IMR-90 (cell line): ENCODE measurements at regions not wholly inside any gene's neighbourhood (a gene's known extent, or its start where the extent isn't known, plus 50 kb on each side); places are given as distances from the start of the nearest gene placed in this dataset.
A peak's percentile ranks its signal among the peaks of the same experiment; 100 is the strongest.

Experiments
- ATAC-seq: fragments of 200-7000 bp; cut with Tn5 transposase; 2 replicates; pipeline ENCODE4 v1.9.1; 2020; ENCODE audit warnings: low read depth, mild to moderate bottlenecking, moderate library complexity
- BruUV-seq: library from RNA; stranded (reverse); fragments of 400-500 nt; replicated peaks from 2 replicates; lab custom pipeline; 2021; lab: Mats Ljungman, UMichigan
- CTCF ChIA-PET: fragments of 300-600 bp; formaldehyde crosslinking; extraction: SDS; loops from one replicate; lab custom pipeline; 2021; ENCODE audit warnings: antibody characterized with exemption; lab: Yijun Ruan, JAX
- POLR2A ChIA-PET: fragments of 300-600 bp; sonication (Branson Sonifier 250); formaldehyde crosslinking; loops from one replicate; lab custom pipeline; 2022; ENCODE audit warnings: antibody characterized with exemption; ENCODE audit not compliant: unreplicated experiment; lab: Charles Lee
- DNase-seq: peaks from one replicate; pipeline ENCODE4 v3.0.0; 2013
- H2AFZ ChIP-seq: replicated peaks from 2 replicates; pipeline ENCODE3; 2013; ENCODE audit warnings: low read length, mild to moderate bottlenecking; ENCODE audit not compliant: poor library complexity
- H2AK5ac ChIP-seq: 2 replicates; pipeline ENCODE4 v1.6.1; 2013; ENCODE audit warnings: low read depth, low read length, inconsistent platforms
- H2AK9ac ChIP-seq: replicated peaks from 2 replicates; pipeline ENCODE3; 2013; ENCODE audit warnings: mild to moderate bottlenecking, low read depth, low read length, moderate library complexity; ENCODE audit not compliant: poor library complexity
- H2BK120ac ChIP-seq: 2 replicates; pipeline ENCODE4 v1.6.1; 2013; ENCODE audit warnings: low read depth, low read length, inconsistent platforms
- H2BK15ac ChIP-seq: 3 replicates; pipeline ENCODE4 v1.6.1; 2013; ENCODE audit warnings: low read depth, low read length, inconsistent platforms
- H2BK20ac ChIP-seq: 2 replicates; pipeline ENCODE4 v1.6.1; 2013; ENCODE audit warnings: low read depth, mild to moderate bottlenecking, inconsistent platforms, low read length, moderate library complexity
- H2BK5ac ChIP-seq: 2 replicates; pipeline ENCODE4 v1.6.1; 2013; ENCODE audit warnings: mild to moderate bottlenecking, low read depth, low read length, inconsistent platforms; ENCODE audit not compliant: poor library complexity, severe bottlenecking
- H3K14ac ChIP-seq: replicated peaks from 2 replicates; pipeline ENCODE4 v1.6.1; 2013; ENCODE audit warnings: low read depth, low read length, inconsistent platforms
- H3K18ac ChIP-seq: 2 replicates; pipeline ENCODE4 v1.6.1; 2013; ENCODE audit warnings: low read depth, low read length, control low read depth
- H3K23ac ChIP-seq: 2 replicates; pipeline ENCODE4 v1.6.1; 2013; ENCODE audit warnings: low read depth, low read length, inconsistent platforms
- H3K27ac ChIP-seq: 2 replicates; pipeline ENCODE4 v1.5.1; 2013; ENCODE audit warnings: mild to moderate bottlenecking, control low read depth, low read length; ENCODE audit not compliant: insufficient read depth
- H3K27me3 ChIP-seq: 2 replicates; pipeline ENCODE4 v1.6.1; 2013; ENCODE audit warnings: low read length; ENCODE audit not compliant: control insufficient read depth, insufficient read depth
- H3K36me3 ChIP-seq: 2 replicates; pipeline ENCODE4 v1.6.1; 2013; ENCODE audit warnings: low read length, mixed read lengths; ENCODE audit not compliant: control insufficient read depth, insufficient read depth
- H3K4ac ChIP-seq: 2 replicates; pipeline ENCODE4 v1.6.1; 2013; ENCODE audit warnings: low read depth, low read length, inconsistent platforms
- H3K4me1 ChIP-seq: 2 replicates; pipeline ENCODE4 v1.6.1; 2013; ENCODE audit warnings: low read length, mixed read lengths; ENCODE audit not compliant: control insufficient read depth, insufficient read depth
- H3K4me2 ChIP-seq: 2 replicates; pipeline ENCODE4 v1.6.1; 2013; ENCODE audit warnings: low read depth, mild to moderate bottlenecking, control low read depth, low read length, moderate library complexity
- H3K4me3 ChIP-seq: 2 replicates; pipeline ENCODE4 v1.5.1; 2013; ENCODE audit warnings: low read depth, mild to moderate bottlenecking, control low read depth, low read length, moderate library complexity; ENCODE audit not compliant: insufficient read depth
- H3K56ac ChIP-seq: 2 replicates; pipeline ENCODE4 v1.6.1; 2013; ENCODE audit warnings: low read length, inconsistent platforms; ENCODE audit not compliant: insufficient read depth; ENCODE audit errors: extremely low read depth
- H3K79me1 ChIP-seq, 2 experiments: 2 replicates each; pipeline ENCODE4 v1.6.1; 2013; ENCODE audit warnings: low read length in 2 of 2, inconsistent platforms in 1 of 2, low read depth in 1 of 2
- H3K9ac ChIP-seq: 2 replicates; pipeline ENCODE4 v1.6.1; 2013; ENCODE audit warnings: low read depth, low read length, control low read depth
- H3K9me1 ChIP-seq: 2 replicates; pipeline ENCODE4 v1.6.1; 2013; ENCODE audit warnings: low read length, inconsistent platforms; ENCODE audit not compliant: insufficient read depth
- H3K9me3 ChIP-seq: 2 replicates; pipeline ENCODE4 v1.6.1; 2013; ENCODE audit warnings: low read length; ENCODE audit not compliant: control insufficient read depth, insufficient read depth
- H4K20me1 ChIP-seq: 2 replicates; pipeline ENCODE4 v1.6.1; 2013; ENCODE audit warnings: low read length, inconsistent platforms; ENCODE audit not compliant: insufficient read depth
- H4K5ac ChIP-seq: 2 replicates; pipeline ENCODE4 v1.6.1; 2013; ENCODE audit warnings: mild to moderate bottlenecking, low read depth, low read length, control low read depth
- H4K8ac ChIP-seq, 2 experiments: 2 replicates each; pipeline ENCODE4 v1.6.1; 2013; ENCODE audit warnings: low read depth in 2 of 2, low read length in 2 of 2, control low read depth in 1 of 2, inconsistent platforms in 1 of 2
- H4K91ac ChIP-seq: 2 replicates; pipeline ENCODE4 v1.6.1; 2013; ENCODE audit warnings: low read depth, low read length, inconsistent platforms; ENCODE audit not compliant: insufficient read depth
- CEBPB ChIP-seq: IDR thresholded peaks from 2 replicates; pipeline ENCODE4 v1.6.1; 2012; ENCODE audit warnings: low read depth, low read length, improper control_type of control experiment
- CHD1 ChIP-seq: IDR thresholded peaks from 2 replicates; pipeline ENCODE4 v1.6.1; 2012; ENCODE audit warnings: low read depth, low read length, improper control_type of control experiment
- FOS ChIP-seq: fragments of 150-350 bp; IDR thresholded peaks from 2 replicates; pipeline ENCODE4 v1.6.1; 2016; ENCODE audit warnings: low read depth, low read length
- MAZ ChIP-seq: IDR thresholded peaks from 2 replicates; pipeline ENCODE4 v1.6.1; 2012; ENCODE audit warnings: low read depth, mild to moderate bottlenecking, low read length, improper control_type of control experiment, moderate library complexity, borderline replicate concordance
- MXI1 ChIP-seq: IDR thresholded peaks from 2 replicates; pipeline ENCODE4 v1.6.1; 2012; ENCODE audit warnings: low read depth, mild to moderate bottlenecking, low read length, moderate library complexity, borderline replicate concordance
- NFE2L2 ChIP-seq: fragments of 150-350 bp; IDR thresholded peaks from 2 replicates; pipeline ENCODE4 v1.6.1; 2016; ENCODE audit warnings: low read depth, mild to moderate bottlenecking, low read length
- USF2 ChIP-seq: fragments of 150-350 bp; IDR thresholded peaks from 2 replicates; pipeline ENCODE4 v1.6.1; 2017; ENCODE audit warnings: mild to moderate bottlenecking, antibody characterized with exemption, low read length, low read depth
- WGBS, 2 experiments: methylation state at CpG; one replicate each; pipeline versions ENCODE4 v1.1.5 to v1.1.7; 2013; ENCODE audit warnings: missing lambda C conversion rate in 2 of 2; ENCODE audit not compliant: insufficient read length in 1 of 2; ENCODE audit errors: extremely low coverage in 2 of 2; 5-methylcytosine and 5-hydroxymethylcytosine counted together
- dilution Hi-C: fragments of 300-500 bp; cut with HindIII; formaldehyde crosslinking; loops from one replicate; pipeline ENCODE4 v1.14.3; 2018; ENCODE audit warnings: low sequenced_read_pairs; ENCODE audit not compliant: unreplicated experiment
- in situ Hi-C: fragments of 300-500 bp; cut with MboI; formaldehyde crosslinking; loops from 3 replicates; pipeline ENCODE4 v1.14.3; 2019; ENCODE audit warnings: low sequenced_read_pairs, inconsistent platforms, mixed read lengths
- intact Hi-C: fragments of 100-400 bp; cut with micrococcal nuclease; formaldehyde crosslinking; loops from 2 replicates; pipeline ENCODE4 v1.10.0; 2022

- no peak overlapping the region for H2BK5ac ChIP-seq
- H3K27ac ChIP-seq, result no peak overlapping the region
- DNase-seq (no peak), ATAC-seq (no peak)
- no peaks in the 10 kb centered on the region for H4K20me1 ChIP-seq
- no peak overlapping the region for H3K18ac ChIP-seq
- intact Hi-C loops (no loop called here), in situ Hi-C loops (no loop called here), dilution Hi-C loops (no loop called here)
- H3K4ac ChIP-seq, result no peak overlapping the region
- no peak overlapping the region for H2BK20ac ChIP-seq
- H3K4me1 ChIP-seq, result no peaks in the 10 kb centered on the region
- no CpG with 5 or more reads among the region's 4 CpGs for WGBS, 2 experiments
- TF ChIP-seq CHD1 (no peak), NFE2L2 (no peak), CEBPB (no peak), FOS (no peak), MAZ (no peak), MXI1 (no peak), USF2 (no peak)
- H2BK15ac ChIP-seq, result no peak overlapping the region; the same call in 2 of the 3 replicates
- no peaks in the 10 kb centered on the region for H3K9me3 ChIP-seq
- ChIA-PET POLR2A (no interaction called here), CTCF (no interaction called here)
- no peaks in the 10 kb centered on the region for H3K79me1 ChIP-seq
- no peaks in the 10 kb centered on the region for H3K9me1 ChIP-seq
- no peak overlapping the region for H4K8ac ChIP-seq
- no peak overlapping the region for H3K23ac ChIP-seq
- no peak overlapping the region for H3K9ac ChIP-seq
- H3K14ac ChIP-seq, result no peak overlapping the region
- H3K4me2 ChIP-seq, result no peak overlapping the region
- H3K56ac ChIP-seq, result no peak overlapping the region
- no peak overlapping the region for H2AK9ac ChIP-seq
- no peak overlapping the region for H3K4me3 ChIP-seq
- no TSS peak for BruUV-seq
- H2AFZ ChIP-seq, result peak overlapping the region; percentile 72
- H3K27me3 ChIP-seq, result no peaks in the 10 kb centered on the region
- H4K91ac ChIP-seq, result no peak overlapping the region
- H3K36me3 ChIP-seq, result no peaks in the 10 kb centered on the region
- peak overlapping the region; percentile 27; the same call in 1 of the 2 replicates for H2AK5ac ChIP-seq
- H2BK120ac ChIP-seq, result no peak overlapping the region
- H4K5ac ChIP-seq, result no peak overlapping the region
These were observed 73.8 kb upstream of the NABP1 start for GRCh38 chr2:191604154-191604553.
